Naive thymus-derived CD4-positive, alpha-beta T cell (primary cell): ENCODE measurements at regions not wholly inside any gene's neighbourhood (a gene's known extent, or its start where the extent isn't known, plus 50 kb on each side); places are given as distances from the start of the nearest gene placed in this dataset.

Source experiments
- ATAC-seq: fragments of 150-1000 bp; cut with Tn5 transposase; 2 replicates; pipeline ENCODE4 v1.10.0; 2021; ENCODE audit warnings: mild to moderate bottlenecking, moderate library complexity
- CTCF ChIA-PET: fragments of 350-600 bp; sonication (Branson Sonifier 250); formaldehyde crosslinking; loops from one replicate; lab custom pipeline; 2021; ENCODE audit warnings: antibody characterized with exemption; lab: Charles Lee
- POLR2A ChIA-PET: fragments of 350-600 bp; sonication (Branson Sonifier 250); formaldehyde crosslinking; loops from one replicate; lab custom pipeline; 2021; ENCODE audit warnings: antibody characterized with exemption, inconsistent platforms; lab: Charles Lee
- DNase-seq, 9 donors: peaks; one replicate each; pipeline versions ENCODE4 v3.0.0 to v3.0.0-alpha.2; 2020 to 2022; ENCODE audit warnings: mixed read lengths in 1 of 9
- H3K27ac ChIP-seq: one replicate; pipeline ENCODE4 v1.7.0; 2013; ENCODE audit warnings: mild to moderate bottlenecking, low read depth, low read length, moderate library complexity
- H3K27me3 ChIP-seq, 2 donors: one replicate each; pipeline ENCODE4 v1.7.0; 2013; ENCODE audit warnings: low read length in 2 of 2, mild to moderate bottlenecking in 2 of 2, moderate library complexity in 2 of 2; ENCODE audit not compliant: control insufficient read depth in 2 of 2, insufficient read depth in 2 of 2
- H3K36me3 ChIP-seq, 3 experiments: 1 replicate in 2 of 3; 2 replicates in 1 of 3; pipeline ENCODE4 v1.7.0; 2013; ENCODE audit warnings: low read length in 3 of 3, mild to moderate bottlenecking in 3 of 3, moderate library complexity in 1 of 3; ENCODE audit not compliant: insufficient read depth in 3 of 3, control insufficient read depth in 2 of 3
- H3K4me1 ChIP-seq, 2 donors: one replicate each; pipeline ENCODE4 v1.7.0; 2013; ENCODE audit warnings: low read length in 2 of 2, mild to moderate bottlenecking in 2 of 2, moderate library complexity in 1 of 2; ENCODE audit not compliant: control insufficient read depth in 2 of 2, insufficient read depth in 2 of 2
- H3K4me3 ChIP-seq: 2 replicates; pipeline ENCODE4 v1.7.0; 2013; ENCODE audit warnings: mild to moderate bottlenecking, low read length
- H3K9me3 ChIP-seq, 3 experiments: 1 replicate in 2 of 3; 2 replicates in 1 of 3; pipeline ENCODE4 v1.7.0; 2013; ENCODE audit warnings: low read length in 3 of 3; ENCODE audit not compliant: control insufficient read depth in 2 of 3
- H3K27ac Mint-ChIP-seq, 9 donors: one replicate each; pipeline ENCODE4 v1.8.0; 2020 to 2022; ENCODE audit warnings: mixed read lengths in 9 of 9, mild to moderate bottlenecking in 8 of 9, moderate library complexity in 5 of 9, inconsistent platforms in 2 of 9
- H3K27me3 Mint-ChIP-seq, 5 donors: one replicate each; pipeline ENCODE4 v1.8.0; 2021 to 2022; ENCODE audit warnings: mixed read lengths in 5 of 5, mild to moderate bottlenecking in 1 of 5
- H3K36me3 Mint-ChIP-seq, 5 donors: one replicate each; pipeline ENCODE4 v1.8.0; 2020 to 2022; ENCODE audit warnings: mixed read lengths in 5 of 5, mild to moderate bottlenecking in 3 of 5, inconsistent platforms in 1 of 5
- H3K4me1 Mint-ChIP-seq, 7 donors: one replicate each; pipeline ENCODE4 v1.8.0; 2020 to 2022; ENCODE audit warnings: mixed read lengths in 7 of 7, mild to moderate bottlenecking in 3 of 7, inconsistent platforms in 1 of 7
- H3K4me3 Mint-ChIP-seq, 10 donors: one replicate each; pipeline ENCODE4 v1.8.0; 2020 to 2022; ENCODE audit warnings: mild to moderate bottlenecking in 10 of 10, mixed read lengths in 10 of 10, moderate library complexity in 6 of 10, inconsistent platforms in 2 of 10
- H3K9me3 Mint-ChIP-seq, 11 donors: one replicate each; pipeline ENCODE4 v1.8.0; 2020 to 2022; ENCODE audit warnings: mixed read lengths in 11 of 11, mild to moderate bottlenecking in 4 of 11, inconsistent platforms in 1 of 11, moderate library complexity in 1 of 11
- intact Hi-C, 2 donors: fragments of 100-400 bp; cut with micrococcal nuclease; formaldehyde crosslinking; loops; one replicate each; pipeline ENCODE4 v1.15.1; 2023

DNA sequence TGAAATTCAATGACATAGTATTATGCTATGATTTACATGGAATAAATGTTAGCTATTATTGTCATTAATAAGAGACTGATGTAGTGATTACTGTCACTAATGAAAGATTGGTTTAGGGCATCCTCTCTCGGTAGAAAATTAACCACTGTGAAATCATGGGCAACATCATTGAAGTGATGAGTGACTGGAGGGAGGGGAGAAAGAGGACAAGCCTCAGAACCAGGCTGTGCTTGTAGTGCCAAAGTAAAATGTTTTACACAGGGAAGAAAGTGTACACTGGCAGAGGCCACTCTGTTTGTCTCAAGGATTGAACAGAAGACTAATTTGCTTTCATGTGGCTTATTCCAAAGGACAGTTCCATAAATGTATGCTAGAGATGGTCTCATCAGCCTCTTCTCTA lies 456.2 kb upstream of the TCF4 start:
- CTCF ChIA-PET = no interaction called here
- H3K27ac Mint-ChIP-seq = no peak overlapping the region
- DNase-seq (no peak), ATAC-seq (no peak)
- H3K4me3 Mint-ChIP-seq = no peak overlapping the region
- peaks cover 3 to 28% (median 13%) of the 10 kb centered on the region in 11 donors for H3K9me3 Mint-ChIP-seq
- H3K4me3 ChIP-seq = no peak overlapping the region
- intact Hi-C loops = no loop called here
- H3K27me3 Mint-ChIP-seq = no peaks in the 10 kb centered on the region
- no peaks in the 10 kb centered on the region for H3K36me3 ChIP-seq
- POLR2A ChIA-PET = no interaction called here
- H3K9me3 ChIP-seq = peaks cover 0 to 3% (median 0%) of the 10 kb centered on the region in 3 experiments
- no peak overlapping the region for H3K27ac ChIP-seq
- no peaks in the 10 kb centered on the region for H3K36me3 Mint-ChIP-seq
- H3K4me1 Mint-ChIP-seq = no peaks in the 10 kb centered on the region
- no peaks in the 10 kb centered on the region for H3K27me3 ChIP-seq
- H3K4me1 ChIP-seq = no peaks in the 10 kb centered on the region

DNA sequence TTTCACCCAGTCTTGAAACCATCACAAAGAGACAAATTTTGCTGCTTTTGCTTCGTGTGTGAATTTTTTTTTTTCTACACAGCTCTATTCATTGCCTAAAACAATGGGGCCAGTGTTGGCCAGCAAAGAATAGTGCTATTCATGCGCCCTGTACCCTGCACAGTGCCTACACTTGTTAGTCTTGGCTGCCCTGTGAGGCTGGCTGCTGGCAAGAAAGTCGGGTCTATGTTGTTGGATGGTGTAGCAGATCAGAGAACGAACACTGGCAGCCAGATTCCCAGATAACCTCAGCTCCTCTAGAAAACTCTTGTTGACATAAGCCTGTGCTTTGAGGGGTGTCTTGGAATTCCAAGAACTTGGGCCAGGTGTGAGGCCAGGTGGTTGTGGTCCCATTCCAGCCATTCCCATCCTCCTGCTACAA lies 455.7 kb upstream of the TCF4 start:
- POLR2A ChIA-PET = no interaction called here
- intact Hi-C loops = no loop called here
- Histone ChIP-seq H3K27ac (no peak overlapping the region), H3K4me1 (no peaks in the 10 kb centered on the region), H3K36me3 (no peaks in the 10 kb centered on the region), H3K9me3 (peaks cover 0 to 3% (median 0%) of the 10 kb centered on the region in 3 experiments), H3K4me3 (no peak overlapping the region), H3K27me3 (no peaks in the 10 kb centered on the region)
- Mint-ChIP-seq H3K9me3 (peaks cover 3 to 25% (median 12%) of the 10 kb centered on the region in 11 donors), H3K27ac (no peak overlapping the region), H3K27me3 (no peaks in the 10 kb centered on the region), H3K4me3 (no peak overlapping the region), H3K36me3 (no peaks in the 10 kb centered on the region), H3K4me1 (no peaks in the 10 kb centered on the region)
- ATAC-seq (no peak), DNase-seq (no peak)
- CTCF ChIA-PET = no interaction called here

DNA sequence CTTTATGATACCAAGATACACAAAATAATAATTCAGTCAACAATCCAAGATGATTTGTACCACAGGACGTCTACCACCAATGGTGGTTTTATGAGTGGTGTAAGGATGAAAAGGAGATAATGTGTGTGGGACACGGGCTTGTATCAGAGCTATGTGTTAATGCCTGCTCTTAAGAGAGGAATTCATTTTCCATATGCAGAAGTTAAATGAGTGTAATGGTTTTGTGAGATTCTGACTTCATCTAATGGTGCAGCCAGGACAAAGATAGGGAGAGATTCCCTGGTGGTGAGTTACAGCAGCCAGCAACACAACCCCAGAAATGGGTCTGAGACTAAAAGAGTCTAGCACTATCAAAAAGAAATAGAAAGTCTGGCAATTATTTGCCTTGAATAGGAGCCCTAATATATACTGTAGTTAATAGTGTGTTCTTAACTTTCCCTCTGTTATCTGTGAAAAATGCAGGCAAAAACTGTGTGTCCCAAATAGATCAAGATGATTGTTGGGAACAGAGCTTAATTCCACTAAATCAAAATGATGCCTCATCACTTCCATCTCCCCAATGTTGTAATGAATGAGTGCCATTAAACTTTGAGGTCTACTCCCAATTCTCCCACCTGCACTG lies 455.0 kb upstream of the TCF4 start:
- no peak for ATAC-seq
- Mint-ChIP-seq H3K4me3 (no peak overlapping the region), H3K27me3 (no peaks in the 10 kb centered on the region)

DNA sequence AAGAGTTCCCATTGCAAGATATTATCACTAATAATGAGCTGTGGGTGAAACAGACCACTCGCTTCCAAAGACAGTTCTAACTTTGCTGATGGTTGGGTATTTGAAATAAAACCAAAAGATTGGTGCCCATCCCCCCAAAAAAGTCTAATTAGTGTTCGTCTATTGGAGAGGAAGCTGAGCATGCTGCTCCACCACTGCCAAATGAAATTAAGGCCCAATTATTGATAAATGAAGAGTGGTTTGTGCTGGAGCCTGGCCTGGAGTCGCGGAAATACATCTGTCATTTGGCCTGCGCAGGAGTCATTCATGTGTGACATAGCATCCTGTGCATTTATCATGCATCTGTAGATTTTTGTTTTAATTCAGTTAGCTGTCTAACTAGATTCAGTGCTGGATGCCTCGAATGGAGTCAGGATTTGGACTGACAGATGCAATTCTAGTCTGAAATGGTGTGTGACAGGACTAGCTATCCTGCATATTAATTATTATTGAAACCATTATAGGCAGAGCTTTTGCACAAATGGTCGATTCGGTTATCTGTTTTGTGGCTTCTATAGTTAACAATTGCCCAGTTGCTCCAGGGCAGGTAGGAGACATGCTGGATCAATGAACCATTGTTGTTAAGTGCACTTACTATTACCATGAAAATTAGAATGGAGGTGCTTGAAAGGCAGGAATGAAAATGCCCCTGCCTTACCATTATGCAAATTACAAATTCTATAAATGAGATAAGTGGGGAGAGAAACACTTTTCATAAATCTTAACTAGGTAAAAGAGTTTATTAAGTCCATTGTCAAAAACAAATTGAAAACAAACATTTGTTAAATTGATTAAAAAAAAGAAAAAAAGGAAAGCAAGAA lies 450.4 kb upstream of the TCF4 start:
- Histone ChIP-seq H3K4me1 (no peaks in the 10 kb centered on the region), H3K9me3 (no peaks in the 10 kb centered on the region), H3K4me3 (no peak overlapping the region), H3K27me3 (no peaks in the 10 kb centered on the region), H3K36me3 (no peaks in the 10 kb centered on the region), H3K27ac (no peak overlapping the region)
- ChIA-PET CTCF (no interaction called here), POLR2A (no interaction called here)
- Mint-ChIP-seq H3K27ac (no peak overlapping the region), H3K9me3 (peaks cover 0 to 20% (median 5%) of the 10 kb centered on the region in 11 donors), H3K27me3 (no peaks in the 10 kb centered on the region), H3K4me1 (no peaks in the 10 kb centered on the region), H3K36me3 (peaks cover 0 to 3% (median 0%) of the 10 kb centered on the region in 5 donors), H3K4me3 (no peak overlapping the region)
- intact Hi-C loops = no loop called here
- ATAC-seq = no peak
- DNase-seq = no peak

More for the DNA sequence above, 455.0 kb upstream of the TCF4 start:
- no peaks in the 10 kb centered on the region for H3K4me1 ChIP-seq
- DNase-seq = no peak
- peaks cover 0 to 3% (median 0%) of the 10 kb centered on the region in 3 experiments for H3K9me3 ChIP-seq
- H3K27ac Mint-ChIP-seq = no peak overlapping the region
- no peak overlapping the region for H3K27ac ChIP-seq
- H3K36me3 ChIP-seq = no peaks in the 10 kb centered on the region
- POLR2A ChIA-PET = no interaction called here
- intact Hi-C loops = no loop called here
- no peaks in the 10 kb centered on the region for H3K27me3 ChIP-seq
- CTCF ChIA-PET = no interaction called here
- peaks cover 3 to 22% (median 9%) of the 10 kb centered on the region in 11 donors for H3K9me3 Mint-ChIP-seq
- no peaks in the 10 kb centered on the region for H3K36me3 Mint-ChIP-seq
- no peaks in the 10 kb centered on the region for H3K4me1 Mint-ChIP-seq
- no peak overlapping the region for H3K4me3 ChIP-seq

DNA sequence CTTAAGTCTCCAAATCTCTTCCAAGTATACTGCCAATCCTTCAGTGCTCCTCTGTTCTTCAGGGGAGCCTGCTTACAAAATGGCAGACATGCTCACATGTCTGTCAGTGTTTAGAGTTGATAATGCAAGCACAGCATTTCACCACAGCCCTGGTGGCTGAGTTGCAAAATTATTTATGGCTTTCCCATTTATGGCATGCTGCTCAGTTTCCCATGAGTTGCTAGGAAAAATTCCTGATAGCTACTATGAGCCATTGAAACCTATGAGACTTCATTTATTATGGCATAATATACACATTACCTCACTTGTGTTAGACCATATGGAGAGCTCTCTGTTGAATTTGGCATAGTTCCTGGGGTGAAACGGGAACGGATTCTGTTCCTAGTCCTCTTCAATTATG lies 448.7 kb upstream of the TCF4 start:
- Histone ChIP-seq H3K9me3 (no peaks in the 10 kb centered on the region), H3K4me3 (no peak overlapping the region), H3K27me3 (no peaks in the 10 kb centered on the region), H3K36me3 (no peaks in the 10 kb centered on the region), H3K4me1 (no peaks in the 10 kb centered on the region), H3K27ac (no peak overlapping the region)
- intact Hi-C loops = no loop called here
- DNase-seq (no peak), ATAC-seq (no peak)
- H3K4me3 Mint-ChIP-seq = no peak overlapping the region
- POLR2A ChIA-PET = no interaction called here
- peaks cover 0 to 21% (median 6%) of the 10 kb centered on the region in 11 donors for H3K9me3 Mint-ChIP-seq
- CTCF ChIA-PET = no interaction called here
- no peaks in the 10 kb centered on the region for H3K4me1 Mint-ChIP-seq
- no peak overlapping the region for H3K27ac Mint-ChIP-seq
- peaks cover 0 to 3% (median 0%) of the 10 kb centered on the region in 5 donors for H3K36me3 Mint-ChIP-seq
- no peaks in the 10 kb centered on the region for H3K27me3 Mint-ChIP-seq

DNA sequence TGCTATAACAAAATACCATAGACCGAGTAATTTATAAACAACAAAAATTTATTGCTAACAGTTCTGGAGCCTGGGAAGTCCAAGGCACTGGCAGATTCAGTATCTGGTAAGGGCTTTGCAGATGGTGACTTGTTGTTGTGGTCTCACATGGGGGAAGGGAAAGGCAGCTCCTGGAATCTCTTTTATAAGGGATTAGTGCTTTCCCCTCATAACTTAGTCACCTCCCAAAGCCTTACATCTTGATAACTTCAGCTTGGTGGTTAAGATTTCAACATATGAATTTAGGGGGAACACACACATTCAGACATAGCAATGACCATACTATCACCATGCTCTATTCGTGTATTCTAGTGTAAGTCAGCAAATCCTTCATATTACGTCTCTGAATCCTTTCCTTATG lies 447.6 kb upstream of the TCF4 start:
- Mint-ChIP-seq H3K4me1 (no peaks in the 10 kb centered on the region), H3K36me3 (peaks cover 0 to 3% (median 0%) of the 10 kb centered on the region in 5 donors), H3K27me3 (no peaks in the 10 kb centered on the region), H3K4me3 (no peak overlapping the region), H3K9me3 (peaks cover 0 to 21% (median 6%) of the 10 kb centered on the region in 11 donors), H3K27ac (no peak overlapping the region)
- no peaks in the 10 kb centered on the region for H3K9me3 ChIP-seq
- intact Hi-C loops = no loop called here
- no peak overlapping the region for H3K4me3 ChIP-seq
- no peak for ATAC-seq
- no peaks in the 10 kb centered on the region for H3K27me3 ChIP-seq
- no peaks in the 10 kb centered on the region for H3K4me1 ChIP-seq
- DNase-seq = no peak
- POLR2A ChIA-PET = no interaction called here
- H3K36me3 ChIP-seq = no peaks in the 10 kb centered on the region
- CTCF ChIA-PET = no interaction called here
- no peak overlapping the region for H3K27ac ChIP-seq
